ENCODE measurements at regions not wholly inside any gene's neighbourhood (a gene's known extent, or its start where the extent isn't known, plus 50 kb on each side); places are given as distances from the start of the nearest gene placed in this dataset.

DNA sequence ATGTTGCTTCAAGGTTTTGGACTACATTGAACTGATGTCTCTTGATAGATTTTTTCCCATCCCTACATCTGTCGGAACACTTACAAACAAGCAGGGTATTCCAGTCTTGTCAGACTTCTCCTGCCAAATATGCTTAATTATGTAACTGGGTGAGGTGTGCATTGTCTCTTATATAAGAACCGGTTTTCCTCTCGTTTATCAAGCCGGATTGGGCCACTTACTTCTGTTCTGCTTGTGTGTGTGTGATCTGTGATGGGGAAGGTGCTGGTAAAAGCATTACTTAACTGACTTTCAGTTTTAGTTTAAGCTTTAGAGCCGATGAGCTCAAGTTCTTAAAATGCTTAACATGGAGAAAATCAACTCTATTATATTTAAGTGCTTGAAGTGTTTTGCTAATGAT lies 57.9 kb downstream of the OTUD1 start:
- TF ChIP-seq, protein P1, sequence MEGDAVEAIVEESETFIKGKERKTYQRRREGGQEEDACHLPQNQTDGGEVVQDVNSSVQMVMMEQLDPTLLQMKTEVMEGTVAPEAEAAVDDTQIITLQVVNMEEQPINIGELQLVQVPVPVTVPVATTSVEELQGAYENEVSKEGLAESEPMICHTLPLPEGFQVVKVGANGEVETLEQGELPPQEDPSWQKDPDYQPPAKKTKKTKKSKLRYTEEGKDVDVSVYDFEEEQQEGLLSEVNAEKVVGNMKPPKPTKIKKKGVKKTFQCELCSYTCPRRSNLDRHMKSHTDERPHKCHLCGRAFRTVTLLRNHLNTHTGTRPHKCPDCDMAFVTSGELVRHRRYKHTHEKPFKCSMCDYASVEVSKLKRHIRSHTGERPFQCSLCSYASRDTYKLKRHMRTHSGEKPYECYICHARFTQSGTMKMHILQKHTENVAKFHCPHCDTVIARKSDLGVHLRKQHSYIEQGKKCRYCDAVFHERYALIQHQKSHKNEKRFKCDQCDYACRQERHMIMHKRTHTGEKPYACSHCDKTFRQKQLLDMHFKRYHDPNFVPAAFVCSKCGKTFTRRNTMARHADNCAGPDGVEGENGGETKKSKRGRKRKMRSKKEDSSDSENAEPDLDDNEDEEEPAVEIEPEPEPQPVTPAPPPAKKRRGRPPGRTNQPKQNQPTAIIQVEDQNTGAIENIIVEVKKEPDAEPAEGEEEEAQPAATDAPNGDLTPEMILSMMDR (conservative IDR thresholded peaks at IDR 0.05 in 1 of 2, IDR thresholded peaks at IDR 0.05 in 1 of 2; ENCODE audit: extremely low read depth in 1 of 2, insufficient read depth in 1 of 2, low read depth in 1 of 2, low read length in 2 of 2): no peak
- TF ChIP-seq EZH2 (IDR thresholded peaks at IDR 0.05; ENCODE audit: borderline replicate concordance, low read length): no peak

Data from mammary epithelial cell (primary cell).